Vagina (tissue), 2 donors: ENCODE measurements at regions not wholly inside any gene's neighbourhood (a gene's known extent, or its start where the extent isn't known, plus 50 kb on each side); places are given as distances from the start of the nearest gene placed in this dataset.

ENCODE experiments used
- DNase-seq, 2 donors: peaks; one replicate each; pipeline ENCODE4 v3.0.0-alpha.2; 2017; ENCODE audit errors: extremely low spot score in 2 of 2
- H3K27ac ChIP-seq: fragments of 200-600 bp; sonication (generic); one replicate; pipeline ENCODE4 v1.5.1; 2019
- H3K27me3 ChIP-seq: fragments of 200-600 bp; sonication (generic); one replicate; pipeline ENCODE4 v1.5.1; 2019
- H3K36me3 ChIP-seq, 2 donors: fragments of 200-600 bp; sonication (generic); one replicate each; pipeline ENCODE4 v1.5.1; 2017 to 2019
- H3K4me1 ChIP-seq: fragments of 200-600 bp; sonication (generic); one replicate; pipeline ENCODE4 v1.5.1; 2019
- H3K4me3 ChIP-seq, 2 donors: fragments of 200-600 bp; sonication (generic); 1 replicate in 1 of 2; 2 replicates in 1 of 2; pipeline ENCODE4 v1.5.1; 2016 to 2019
- H3K9me3 ChIP-seq: fragments of 200-600 bp; sonication (generic); one replicate; pipeline ENCODE4 v1.5.1; 2019
- POLR2A ChIP-seq, 2 donors: fragments of 450-650 bp; IDR thresholded peaks; one replicate each; pipeline ENCODE4 v1.6.1; 2017; ENCODE audit warnings: antibody characterized with exemption in 2 of 2, mild to moderate bottlenecking in 2 of 2, moderate library complexity in 2 of 2
- POLR2AphosphoS5 ChIP-seq, 2 donors: sonication (generic); formaldehyde crosslinking; IDR thresholded peaks; one replicate each; pipeline ENCODE4 v1.9.0; 2017; ENCODE audit warnings: antibody characterized with exemption in 2 of 2, mild to moderate bottlenecking in 2 of 2, low read depth in 1 of 2; ENCODE audit not compliant: insufficient read depth in 1 of 2
- intact Hi-C: fragments of 100-400 bp; cut with DNase I; formaldehyde crosslinking; loops from one replicate; pipeline ENCODE4 v1.15.1; 2023
- TF ChIP-seq, protein P1 (sequence below), 3 experiments: fragments of 450-650 bp in 2 of 3; fragments of 200-600 bp in 1 of 3; sonication (generic) in 1 of 3; IDR thresholded peaks; one replicate each; pipeline ENCODE4 v1.5.1; 2017 to 2019; ENCODE audit warnings: antibody characterized with exemption in 3 of 3, mild to moderate bottlenecking in 2 of 3, moderate library complexity in 2 of 3

DNA sequence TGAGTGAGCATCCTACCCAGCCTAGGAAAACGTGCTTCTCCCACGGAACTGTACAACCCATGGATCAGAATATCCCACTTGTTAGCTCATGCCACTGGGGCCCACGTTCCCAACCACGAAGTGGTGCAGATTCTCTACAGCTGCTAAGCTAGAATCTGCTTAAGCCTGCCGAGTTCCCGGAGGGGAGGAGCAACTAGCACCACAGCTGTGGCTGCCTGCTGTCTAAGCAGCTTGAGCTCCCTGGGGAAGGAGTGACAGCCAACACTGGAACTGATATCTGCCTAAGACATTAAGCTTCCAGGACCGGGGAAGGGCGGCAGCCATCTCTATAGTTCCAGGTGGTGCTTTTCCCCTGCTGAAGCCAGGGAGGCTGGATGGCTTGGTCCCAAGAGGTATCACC, 334.7 kb upstream of the CHRM2 start:
- Histone ChIP-seq H3K27ac (no peak overlapping the region), H3K4me3 (no peak overlapping the region), H3K27me3 (no peaks in the 10 kb centered on the region), H3K4me1 (no peaks in the 10 kb centered on the region), H3K36me3 (no peaks in the 10 kb centered on the region), H3K9me3 (no peaks in the 10 kb centered on the region)
- TF ChIP-seq POLR2AphosphoS5 (IDR thresholded peaks at IDR 0.05; ENCODE audit: insufficient read depth in 1 of 2, low read depth in 1 of 2) = no peak
- TF ChIP-seq, protein P1, sequence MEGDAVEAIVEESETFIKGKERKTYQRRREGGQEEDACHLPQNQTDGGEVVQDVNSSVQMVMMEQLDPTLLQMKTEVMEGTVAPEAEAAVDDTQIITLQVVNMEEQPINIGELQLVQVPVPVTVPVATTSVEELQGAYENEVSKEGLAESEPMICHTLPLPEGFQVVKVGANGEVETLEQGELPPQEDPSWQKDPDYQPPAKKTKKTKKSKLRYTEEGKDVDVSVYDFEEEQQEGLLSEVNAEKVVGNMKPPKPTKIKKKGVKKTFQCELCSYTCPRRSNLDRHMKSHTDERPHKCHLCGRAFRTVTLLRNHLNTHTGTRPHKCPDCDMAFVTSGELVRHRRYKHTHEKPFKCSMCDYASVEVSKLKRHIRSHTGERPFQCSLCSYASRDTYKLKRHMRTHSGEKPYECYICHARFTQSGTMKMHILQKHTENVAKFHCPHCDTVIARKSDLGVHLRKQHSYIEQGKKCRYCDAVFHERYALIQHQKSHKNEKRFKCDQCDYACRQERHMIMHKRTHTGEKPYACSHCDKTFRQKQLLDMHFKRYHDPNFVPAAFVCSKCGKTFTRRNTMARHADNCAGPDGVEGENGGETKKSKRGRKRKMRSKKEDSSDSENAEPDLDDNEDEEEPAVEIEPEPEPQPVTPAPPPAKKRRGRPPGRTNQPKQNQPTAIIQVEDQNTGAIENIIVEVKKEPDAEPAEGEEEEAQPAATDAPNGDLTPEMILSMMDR (IDR thresholded peaks at IDR 0.05) = no peak
- no peak for TF ChIP-seq POLR2A (IDR thresholded peaks at IDR 0.05)
- DNase-seq = no peak
- intact Hi-C loops = no loop called here

- H3K27ac ChIP-seq = no peak overlapping the region
- intact Hi-C loops = no loop called here
- no peaks in the 10 kb centered on the region for H3K9me3 ChIP-seq
- TF ChIP-seq POLR2A (IDR thresholded peaks at IDR 0.05) (no peak), POLR2AphosphoS5 (IDR thresholded peaks at IDR 0.05; ENCODE audit: insufficient read depth in 1 of 2, low read depth in 1 of 2) (no peak)
- TF ChIP-seq, protein P1 (IDR thresholded peaks at IDR 0.05) = no peak
- H3K36me3 ChIP-seq = no peaks in the 10 kb centered on the region
- H3K4me1 ChIP-seq = no peaks in the 10 kb centered on the region
- no peaks in the 10 kb centered on the region for H3K27me3 ChIP-seq
- H3K4me3 ChIP-seq = no peak overlapping the region
- no peak for DNase-seq
Measured at GRCh38 chr7:136530831-136531230, 337.6 kb upstream of the CHRM2 start.

DNA sequence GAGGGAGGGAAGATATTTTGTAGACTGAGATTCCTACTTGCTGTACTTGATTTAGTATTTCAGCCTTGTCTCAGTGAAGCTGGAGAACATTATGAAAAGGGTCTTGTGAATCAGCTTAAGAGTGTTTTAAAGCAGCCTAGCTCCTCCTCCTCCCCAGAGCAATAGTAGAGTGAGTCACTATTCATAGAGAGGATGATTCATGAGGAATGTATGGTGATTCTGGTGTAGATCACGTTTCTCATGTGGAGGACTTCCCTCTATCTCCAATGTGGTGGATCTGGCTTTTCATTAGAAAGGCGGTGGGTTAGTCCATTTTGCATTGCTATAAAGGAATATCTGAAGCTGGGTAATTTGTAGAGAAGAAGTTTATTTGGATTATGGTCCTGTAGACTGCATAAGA, 340.1 kb upstream of the CHRM2 start:
- no peaks in the 10 kb centered on the region for H3K4me1 ChIP-seq
- DNase-seq = no peak
- H3K4me3 ChIP-seq = no peak overlapping the region
- no peaks in the 10 kb centered on the region for H3K9me3 ChIP-seq
- no peaks in the 10 kb centered on the region for H3K36me3 ChIP-seq
- intact Hi-C loops = no loop called here
- TF ChIP-seq POLR2A (IDR thresholded peaks at IDR 0.05) (no peak), POLR2AphosphoS5 (IDR thresholded peaks at IDR 0.05; ENCODE audit: insufficient read depth in 1 of 2, low read depth in 1 of 2) (no peak)
- TF ChIP-seq, protein P1 (IDR thresholded peaks at IDR 0.05) = no peak
- no peak overlapping the region for H3K27ac ChIP-seq
- H3K27me3 ChIP-seq = no peaks in the 10 kb centered on the region

DNA sequence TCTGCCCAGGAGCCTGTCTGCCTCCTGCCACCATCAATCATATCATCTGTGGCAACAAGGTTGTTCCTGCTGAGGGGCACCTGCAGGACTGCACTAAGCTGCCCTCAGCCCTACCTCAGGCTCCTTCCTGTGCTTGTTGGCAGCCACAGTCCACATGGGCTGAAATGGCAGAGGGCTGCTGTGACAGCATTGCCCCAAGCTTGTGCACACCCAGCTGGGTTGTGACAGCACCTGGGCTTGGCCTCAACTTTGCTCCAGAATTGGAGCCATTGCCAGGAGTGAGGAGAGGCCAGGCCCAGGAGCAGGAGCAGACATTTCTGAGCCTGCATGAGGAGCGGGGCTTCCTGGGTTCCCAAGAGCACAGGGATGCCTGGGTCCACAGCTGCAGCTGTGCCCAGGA, 340.9 kb upstream of the CHRM2 start:
- H3K4me1 ChIP-seq = no peaks in the 10 kb centered on the region
- H3K27ac ChIP-seq = no peak overlapping the region
- H3K4me3 ChIP-seq = no peak overlapping the region
- intact Hi-C loops = no loop called here
- no peaks in the 10 kb centered on the region for H3K27me3 ChIP-seq
- no peak for DNase-seq
- no peaks in the 10 kb centered on the region for H3K36me3 ChIP-seq
- no peaks in the 10 kb centered on the region for H3K9me3 ChIP-seq
- TF ChIP-seq, protein P1 (IDR thresholded peaks at IDR 0.05) = no peak
- TF ChIP-seq POLR2AphosphoS5 (IDR thresholded peaks at IDR 0.05; ENCODE audit: insufficient read depth in 1 of 2, low read depth in 1 of 2) (no peak), POLR2A (IDR thresholded peaks at IDR 0.05) (no peak)

DNA sequence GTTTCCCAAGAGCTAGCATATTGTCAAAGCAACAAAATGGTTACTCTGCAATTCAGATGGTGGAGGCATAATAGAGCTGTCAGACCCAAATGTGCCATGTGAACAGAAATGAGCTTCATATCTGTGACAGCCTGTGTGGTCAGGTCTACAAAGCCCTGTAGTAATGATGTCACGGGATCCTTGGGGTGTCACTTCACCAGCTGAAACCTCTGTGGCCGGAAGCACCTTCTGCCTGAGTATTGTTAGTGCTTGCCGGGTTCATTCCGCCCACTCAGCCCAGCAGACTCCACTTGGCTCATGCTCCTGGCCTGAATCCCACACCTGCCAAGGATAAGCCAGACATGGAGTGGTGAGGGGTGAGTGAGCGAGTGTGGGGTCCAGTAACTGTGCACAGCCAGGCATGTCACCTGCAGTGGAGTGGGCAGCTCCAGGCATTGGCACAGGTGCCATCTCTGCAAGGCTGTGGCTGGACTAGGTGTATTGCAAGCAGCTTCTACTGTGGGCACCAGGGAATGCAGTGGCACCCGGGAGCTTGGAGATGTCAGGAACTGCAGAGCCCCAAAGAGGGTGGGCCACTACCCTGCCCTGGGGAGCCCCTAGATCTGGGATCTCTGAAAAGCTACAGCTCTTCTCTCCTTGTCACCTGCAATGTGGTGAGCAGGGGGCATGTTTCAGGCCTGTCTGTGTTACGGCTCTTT, 341.9 kb upstream of the CHRM2 start:
- H3K4me1 ChIP-seq = no peaks in the 10 kb centered on the region
- no peaks in the 10 kb centered on the region for H3K36me3 ChIP-seq
- H3K27ac ChIP-seq = no peak overlapping the region
- TF ChIP-seq, protein P1 (IDR thresholded peaks at IDR 0.05) = no peak
- TF ChIP-seq POLR2AphosphoS5 (IDR thresholded peaks at IDR 0.05; ENCODE audit: insufficient read depth in 1 of 2, low read depth in 1 of 2) = no peak
- no peaks in the 10 kb centered on the region for H3K27me3 ChIP-seq
- H3K9me3 ChIP-seq = no peaks in the 10 kb centered on the region
- intact Hi-C loops = no loop called here
- no peak overlapping the region for H3K4me3 ChIP-seq
- no peak for DNase-seq
